ENCODE measurements at regions not wholly inside any gene's neighbourhood (a gene's known extent, or its start where the extent isn't known, plus 50 kb on each side); places are given as distances from the start of the nearest gene placed in this dataset.

DNA sequence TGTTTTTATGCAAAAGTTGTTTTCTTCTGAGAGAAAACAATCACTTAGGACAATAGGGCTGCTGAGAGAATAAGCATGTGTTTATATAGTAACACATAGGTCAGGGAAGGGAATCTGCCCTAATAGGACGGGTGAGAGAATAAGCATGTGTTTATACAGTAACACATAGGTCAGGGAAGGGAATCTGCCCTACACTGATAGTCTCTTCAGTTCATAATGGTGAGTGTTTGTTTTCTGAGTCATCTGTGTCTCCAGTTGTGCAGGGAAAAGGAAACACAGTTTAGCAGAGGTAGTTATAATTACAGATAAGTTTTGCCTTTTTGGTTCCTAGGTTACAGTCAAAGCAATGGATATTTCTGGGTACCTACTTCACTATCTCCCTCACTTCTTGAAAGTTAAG is 252.3 kb upstream of the CA10 start:
- TF ChIP-seq, protein P1, sequence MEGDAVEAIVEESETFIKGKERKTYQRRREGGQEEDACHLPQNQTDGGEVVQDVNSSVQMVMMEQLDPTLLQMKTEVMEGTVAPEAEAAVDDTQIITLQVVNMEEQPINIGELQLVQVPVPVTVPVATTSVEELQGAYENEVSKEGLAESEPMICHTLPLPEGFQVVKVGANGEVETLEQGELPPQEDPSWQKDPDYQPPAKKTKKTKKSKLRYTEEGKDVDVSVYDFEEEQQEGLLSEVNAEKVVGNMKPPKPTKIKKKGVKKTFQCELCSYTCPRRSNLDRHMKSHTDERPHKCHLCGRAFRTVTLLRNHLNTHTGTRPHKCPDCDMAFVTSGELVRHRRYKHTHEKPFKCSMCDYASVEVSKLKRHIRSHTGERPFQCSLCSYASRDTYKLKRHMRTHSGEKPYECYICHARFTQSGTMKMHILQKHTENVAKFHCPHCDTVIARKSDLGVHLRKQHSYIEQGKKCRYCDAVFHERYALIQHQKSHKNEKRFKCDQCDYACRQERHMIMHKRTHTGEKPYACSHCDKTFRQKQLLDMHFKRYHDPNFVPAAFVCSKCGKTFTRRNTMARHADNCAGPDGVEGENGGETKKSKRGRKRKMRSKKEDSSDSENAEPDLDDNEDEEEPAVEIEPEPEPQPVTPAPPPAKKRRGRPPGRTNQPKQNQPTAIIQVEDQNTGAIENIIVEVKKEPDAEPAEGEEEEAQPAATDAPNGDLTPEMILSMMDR (IDR thresholded peaks at IDR 0.05; ENCODE audit: extremely low read depth in 1 of 2, insufficient read depth in 1 of 2, low read depth in 1 of 2, low read length in 2 of 2), result no peak
- TF ChIP-seq EZH2 (IDR thresholded peaks at IDR 0.05; ENCODE audit: borderline replicate concordance, low read depth, low read length, severe bottlenecking) (no peak), MYC (IDR thresholded peaks at IDR 0.05; ENCODE audit: low read depth, low read length) (no peak), JUN (IDR thresholded peaks at IDR 0.05; ENCODE audit: borderline replicate concordance, insufficient read depth, insufficient read length, low read depth) (no peak), POLR2AphosphoS5 (IDR thresholded peaks at IDR 0.05; ENCODE audit: insufficient read depth, low read depth, low read length) (no peak), POLR2A (IDR thresholded peaks at IDR 0.05; ENCODE audit: low read depth, low read length) (no peak), GATA2 (IDR thresholded peaks at IDR 0.05; ENCODE audit: insufficient read depth, insufficient read length, low read depth, low read length) (no peak)
